ENCODE measurements at regions not wholly inside any gene's neighbourhood (a gene's known extent, or its start where the extent isn't known, plus 50 kb on each side); places are given as distances from the start of the nearest gene placed in this dataset.

DNA sequence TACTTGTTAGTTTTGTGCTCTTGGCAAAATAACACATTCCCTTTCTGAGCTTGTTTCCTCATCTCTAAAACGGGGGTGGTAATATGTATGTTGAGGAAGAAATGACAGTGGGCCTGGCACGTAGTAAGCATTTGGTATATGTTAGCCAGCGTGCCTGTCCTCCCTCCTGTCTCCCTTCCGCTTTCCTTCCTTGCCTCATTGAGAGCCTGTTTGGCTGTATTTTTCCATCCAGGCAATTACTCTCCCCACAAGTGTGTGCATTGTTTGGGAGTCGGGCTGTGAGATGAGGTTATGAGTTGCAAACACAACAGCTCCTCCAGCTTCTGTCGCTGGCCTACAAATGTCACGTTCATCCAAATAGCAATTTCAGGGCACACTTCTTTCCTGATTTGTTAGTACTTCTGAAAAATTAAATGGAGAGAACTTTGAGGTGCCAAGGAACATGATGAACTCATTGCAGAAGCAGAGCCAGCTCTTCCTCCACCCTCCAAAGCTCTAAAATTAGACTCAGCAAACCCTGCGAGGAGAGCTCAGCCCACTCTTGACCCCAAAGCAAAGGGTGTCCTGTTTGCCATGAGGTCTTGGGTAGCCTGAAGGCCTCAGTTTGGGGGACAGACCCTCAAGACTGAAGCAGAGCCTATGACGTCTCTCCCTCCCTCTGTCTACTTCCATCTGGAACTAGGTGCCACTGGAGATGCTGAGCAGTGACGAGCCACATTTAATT is 50.7 kb upstream of the TOX2 start:
- DNase-seq, result no peak

DNA sequence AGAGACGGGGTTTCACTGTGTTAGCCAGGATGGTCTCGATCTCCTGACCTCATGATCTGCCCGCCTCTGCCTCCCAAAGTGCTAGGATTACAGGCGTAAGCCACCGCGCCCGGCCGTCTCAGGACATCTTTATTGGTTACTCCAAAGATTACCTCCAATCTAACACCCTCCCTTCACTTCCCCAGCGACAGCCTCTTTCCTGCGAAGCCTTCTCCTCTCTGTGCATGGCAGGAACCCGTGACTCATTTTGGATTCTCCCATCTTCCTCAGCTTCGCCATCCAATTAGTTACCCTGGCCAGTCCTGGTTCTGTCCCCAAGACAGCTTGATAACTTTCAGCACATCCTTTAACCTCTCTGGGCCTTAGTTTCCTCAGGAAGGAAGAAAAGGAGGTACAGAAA is 51.3 kb upstream of the TOX2 start:
- no peak for DNase-seq

DNA sequence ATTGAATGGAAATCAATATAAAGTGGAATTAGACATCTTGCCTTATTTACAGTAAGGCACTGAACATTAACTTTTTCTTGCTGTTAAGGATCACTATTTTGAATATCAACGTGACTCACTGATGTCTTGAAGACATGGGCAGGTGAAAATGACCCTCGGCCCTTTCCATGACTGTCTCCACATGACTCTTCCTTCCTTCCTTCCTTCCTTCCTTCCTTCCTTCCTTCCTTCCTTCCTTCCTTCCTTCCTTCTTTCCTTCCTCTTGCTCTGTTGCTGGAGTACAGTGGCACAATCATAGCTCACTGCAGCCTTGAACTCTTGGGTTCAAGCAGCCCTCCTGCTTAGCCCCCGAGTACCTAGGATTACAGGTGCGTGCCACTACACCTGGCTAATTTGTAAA is 52.2 kb upstream of the TOX2 start:
- DNase-seq, result no peak

DNA sequence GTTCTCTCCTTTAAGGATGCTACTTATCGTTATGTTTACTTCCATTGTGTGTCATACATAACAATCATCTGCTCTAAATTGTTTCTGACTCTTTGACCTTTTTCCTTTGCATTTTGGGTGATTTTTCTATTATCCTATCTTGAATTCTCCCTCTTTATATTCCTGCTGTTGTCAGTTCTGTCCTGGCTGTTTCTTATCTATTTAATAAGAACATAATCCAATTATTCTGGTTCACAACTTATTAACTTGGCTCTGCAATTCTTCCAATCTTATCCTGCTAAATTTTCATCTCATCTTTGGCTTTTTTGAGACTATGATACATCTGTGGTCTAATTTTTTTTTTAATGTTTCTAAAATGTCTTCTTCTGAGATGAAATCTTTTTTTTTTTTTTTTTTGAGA is 54.7 kb upstream of the TOX2 start:
- DNase-seq, result no peak

DNA sequence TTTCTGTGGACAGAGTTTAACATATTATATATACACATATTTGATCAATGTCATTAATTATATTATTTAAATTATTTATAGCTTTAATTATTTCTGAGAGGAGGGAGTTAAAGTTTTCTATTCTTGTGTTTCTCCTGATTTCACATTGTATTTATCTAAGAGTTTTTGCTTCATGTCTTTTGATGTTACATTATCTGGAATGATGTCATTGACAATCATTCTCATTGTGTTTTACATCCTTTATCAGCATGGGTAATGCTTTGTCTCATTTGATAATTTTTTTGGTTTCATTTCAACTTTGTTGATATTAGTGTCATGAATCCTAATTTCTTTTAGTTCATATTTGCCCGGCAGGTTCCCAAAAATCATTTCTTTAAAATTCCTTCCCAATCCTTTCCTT is 56.7 kb upstream of the TOX2 start:
- DNase-seq, result no peak

GRCh38 chr20:43857127-43857526 is 57.5 kb upstream of the TOX2 start:
- DNase-seq, result no peak

DNA sequence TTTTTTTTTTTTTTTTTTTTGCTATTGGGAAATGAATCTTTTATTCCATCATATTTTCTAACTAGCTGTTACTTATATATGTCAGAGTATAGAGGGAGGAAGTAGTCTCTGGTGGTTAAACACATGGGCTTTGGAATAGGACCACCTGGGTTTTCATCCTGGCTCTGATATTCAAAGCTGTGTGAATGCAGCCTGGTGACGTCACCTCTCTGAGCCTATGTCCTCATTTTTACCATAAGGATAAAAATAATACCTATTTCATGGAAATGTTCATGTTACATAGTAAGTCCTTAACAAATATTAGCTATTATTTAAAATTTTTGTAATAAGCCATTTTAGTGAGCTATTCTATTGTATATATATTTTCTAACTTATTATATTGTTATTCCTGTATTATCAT is 58.8 kb upstream of the TOX2 start:
- no peak for DNase-seq

DNA sequence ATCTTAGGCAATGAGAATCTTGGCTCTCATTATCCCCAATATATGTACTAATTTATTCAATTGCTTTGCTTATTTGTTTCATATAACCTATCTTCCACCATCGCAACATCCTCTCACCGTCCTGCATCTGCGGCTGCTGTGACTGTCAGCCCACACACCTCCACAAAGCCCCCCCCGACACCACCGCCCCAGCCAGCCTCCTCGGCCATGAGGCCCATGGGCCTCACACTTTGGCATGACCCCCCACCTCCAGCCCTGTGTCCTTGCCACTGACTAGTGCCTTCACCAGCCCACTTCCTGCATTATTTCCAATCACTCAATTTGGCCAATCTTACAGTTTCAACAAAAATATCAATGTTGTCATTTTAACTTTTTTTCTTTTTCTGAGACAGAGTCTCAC is 60.7 kb upstream of the TOX2 start:
- DNase-seq, result no peak

- no peak for DNase-seq
Measured at GRCh38 chr20:43853174-43853803, 61.4 kb upstream of the TOX2 start.

DNA sequence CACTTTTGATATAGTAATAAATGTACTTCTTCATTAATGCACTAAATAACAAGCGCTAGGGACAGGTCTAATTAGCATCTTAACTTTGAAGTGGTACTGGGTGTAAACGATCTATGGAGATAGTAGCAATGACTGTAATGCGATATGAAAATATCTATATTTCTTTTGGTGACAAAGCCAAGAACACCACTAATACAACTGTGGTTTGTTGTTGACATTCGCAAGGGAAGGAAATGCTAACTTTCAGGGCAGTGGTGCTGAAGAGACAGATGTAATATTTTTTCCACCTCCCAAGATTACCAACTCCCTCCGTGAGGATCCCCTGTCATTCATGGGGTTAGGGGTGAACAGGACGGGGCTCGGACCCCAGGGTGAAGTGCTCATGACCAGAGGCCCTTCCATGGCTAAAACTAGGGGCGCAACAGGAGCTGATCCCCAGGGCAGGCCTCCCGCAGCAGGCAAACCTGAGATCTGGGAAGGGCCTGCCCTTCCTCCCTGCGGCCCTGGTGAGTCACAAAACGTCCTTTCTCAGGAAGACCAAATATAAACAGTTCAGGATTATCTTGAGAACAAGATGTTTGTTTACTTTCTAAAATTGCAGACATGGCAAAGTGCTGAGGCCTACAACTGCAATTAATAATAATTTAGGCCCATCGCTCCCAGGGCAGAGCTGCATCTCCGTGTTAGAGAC is 65.0 kb upstream of the TOX2 start:
- peak; percentile 30 for DNase-seq

DNA sequence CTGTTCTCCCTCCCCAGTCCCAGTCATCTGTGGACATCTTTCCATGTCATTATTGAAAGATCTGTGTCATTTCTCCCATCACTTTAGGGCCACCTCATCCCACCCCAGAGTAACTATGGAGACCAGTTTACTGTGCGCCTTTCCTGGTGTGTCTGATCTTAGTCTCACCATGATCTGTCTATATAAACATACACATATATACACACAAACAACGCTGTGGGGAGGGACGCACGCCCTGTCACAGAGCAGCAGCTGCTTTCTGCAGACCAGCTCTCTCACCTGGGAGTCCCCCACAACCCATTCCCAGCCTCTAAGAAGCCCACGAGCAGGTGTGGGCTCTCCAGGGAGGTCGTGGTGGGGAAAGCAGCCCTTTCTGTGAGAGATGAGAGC is 68.1 kb upstream of the TOX2 start:
- DNase-seq, result no peak

- DNase-seq, result peak; percentile 87
Measured at GRCh38 chr20:43844778-43845614, 69.7 kb upstream of the TOX2 start.

- no peak for DNase-seq
Measured at GRCh38 chr20:43843965-43844660, 70.5 kb upstream of the TOX2 start.

- DNase-seq, result peak; percentile 93
Measured at GRCh38 chr20:43843096-43843964, 71.3 kb upstream of the TOX2 start.

- DNase-seq, result no peak
Measured at GRCh38 chr20:43842126-43843020, 72.3 kb upstream of the TOX2 start.

DNA sequence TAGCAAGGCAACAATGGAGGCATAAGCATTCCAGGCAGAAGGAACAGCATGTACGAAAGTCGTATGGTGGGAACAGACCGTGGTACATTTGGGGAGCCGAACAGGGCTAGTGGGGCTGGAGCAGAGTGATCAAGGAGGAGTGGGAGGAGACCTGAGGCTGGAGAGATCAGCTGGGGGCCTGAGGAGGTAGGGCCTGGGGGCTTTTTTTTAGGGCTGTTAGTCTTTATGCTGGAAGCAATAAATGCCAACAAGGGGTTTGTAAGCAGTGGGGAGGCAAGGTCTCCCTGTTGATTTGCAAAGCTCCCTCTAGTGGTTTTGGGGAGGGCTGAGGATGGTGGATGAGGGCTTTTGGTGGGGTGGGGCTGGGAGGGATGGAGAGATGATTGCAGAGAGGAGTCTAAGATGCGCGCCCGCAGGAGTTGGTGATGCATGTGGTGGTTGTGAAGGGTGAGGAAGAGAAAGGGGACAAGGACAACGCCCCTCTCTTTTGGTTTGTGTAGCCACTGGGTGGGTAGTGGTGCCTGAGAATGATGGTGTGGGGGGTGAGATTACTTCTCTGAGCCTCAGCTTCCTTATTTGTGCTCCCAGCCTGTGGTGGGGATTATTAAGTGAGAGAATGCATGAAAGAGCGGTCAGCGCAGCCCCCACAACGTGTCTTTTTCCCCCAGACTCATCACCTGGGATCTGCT is 74.1 kb upstream of the TOX2 start:
- DNase-seq, result peak; percentile 15

- DNase-seq, result no peak
Measured at GRCh38 chr20:43839793-43840199, 74.9 kb upstream of the TOX2 start.

DNA sequence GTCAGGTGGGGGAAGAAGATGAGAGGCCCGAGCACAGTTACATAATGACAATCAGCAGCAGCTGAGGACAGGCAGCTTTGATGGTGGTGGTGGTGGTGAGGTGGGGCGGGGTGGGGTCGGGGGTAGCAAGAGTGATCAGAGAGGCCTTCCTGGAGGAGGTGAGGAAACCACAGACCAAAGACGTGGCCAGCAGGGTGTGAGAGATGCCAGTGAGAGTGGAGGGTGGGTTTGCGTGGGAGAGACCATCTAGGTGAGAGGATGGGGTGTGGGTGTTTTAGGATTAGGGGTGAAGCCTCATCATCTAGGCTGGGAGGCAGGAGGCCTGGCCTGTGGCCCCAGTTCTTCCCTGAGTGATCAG is 76.0 kb upstream of the TOX2 start:
- DNase-seq, result no peak

GRCh38 chr20:43837856-43838702 is 76.6 kb upstream of the TOX2 start:
- DNase-seq, result no peak

Data from fibroblast of skin of back (primary cell).